ENCODE measurements at regions not wholly inside any gene's neighbourhood (a gene's known extent, or its start where the extent isn't known, plus 50 kb on each side); places are given as distances from the start of the nearest gene placed in this dataset.

GRCh38 chr10:10630281-10630680 lies 387.4 kb upstream of the CELF2 start:
- no peaks in the 10 kb centered on the region for H3K36me3 Mint-ChIP-seq
- no peak for DNase-seq
- no peak for ATAC-seq
- POLR2A ChIA-PET = no interaction called here
- H3K4me3 Mint-ChIP-seq = no peak overlapping the region
- H3K4me1 Mint-ChIP-seq = no peaks in the 10 kb centered on the region
- H3K9me3 Mint-ChIP-seq = no peaks in the 10 kb centered on the region
- peaks cover 3 to 26% (median 12%) of the 10 kb centered on the region in 5 donors for H3K27me3 Mint-ChIP-seq
- no peak overlapping the region for H3K27ac Mint-ChIP-seq

GRCh38 chr10:10630782-10631181 lies 386.9 kb upstream of the CELF2 start:
- Mint-ChIP-seq H3K27me3 (peaks cover 3 to 31% (median 12%) of the 10 kb centered on the region in 5 donors), H3K9me3 (no peaks in the 10 kb centered on the region), H3K36me3 (no peaks in the 10 kb centered on the region), H3K4me3 (no peak overlapping the region), H3K4me1 (no peaks in the 10 kb centered on the region), H3K27ac (no peak overlapping the region)
- ATAC-seq (no peak), DNase-seq (no peak)
- POLR2A ChIA-PET = no interaction called here

GRCh38 chr10:10642189-10642588 lies 375.5 kb upstream of the CELF2 start:
- Mint-ChIP-seq H3K4me1 (no peaks in the 10 kb centered on the region), H3K27ac (no peak overlapping the region), H3K9me3 (no peaks in the 10 kb centered on the region), H3K4me3 (no peak overlapping the region), H3K36me3 (no peaks in the 10 kb centered on the region), H3K27me3 (peaks cover 9 to 29% (median 12%) of the 10 kb centered on the region in 5 donors)
- DNase-seq = no peak
- POLR2A ChIA-PET = no interaction called here
- ATAC-seq = no peak

- Mint-ChIP-seq H3K27me3 (peaks cover 9 to 35% (median 14%) of the 10 kb centered on the region in 5 donors), H3K27ac (no peak overlapping the region), H3K4me3 (no peak overlapping the region), H3K9me3 (no peaks in the 10 kb centered on the region), H3K4me1 (no peaks in the 10 kb centered on the region), H3K36me3 (no peaks in the 10 kb centered on the region)
- ATAC-seq (no peak), DNase-seq (no peak)
- POLR2A ChIA-PET = no interaction called here
These were observed 374.9 kb upstream of the CELF2 start for GRCh38 chr10:10642751-10643150.

GRCh38 chr10:10644008-10644646 lies 373.5 kb upstream of the CELF2 start:
- no peak for ATAC-seq
- no peak for DNase-seq
- POLR2A ChIA-PET = no interaction called here
- Mint-ChIP-seq H3K4me3 (no peak overlapping the region), H3K27ac (no peak overlapping the region), H3K27me3 (peaks cover 9 to 43% (median 18%) of the 10 kb centered on the region in 5 donors), H3K4me1 (no peaks in the 10 kb centered on the region), H3K9me3 (peaks cover 0 to 2% (median 0%) of the 10 kb centered on the region in 9 donors), H3K36me3 (no peaks in the 10 kb centered on the region)

GRCh38 chr10:10644676-10645385 lies 372.8 kb upstream of the CELF2 start:
- no peaks in the 10 kb centered on the region for H3K4me1 Mint-ChIP-seq
- H3K4me3 Mint-ChIP-seq = no peak overlapping the region
- H3K9me3 Mint-ChIP-seq = peaks cover 0 to 2% (median 0%) of the 10 kb centered on the region in 9 donors
- ATAC-seq (no peak), DNase-seq (no peak)
- no peak overlapping the region for H3K27ac Mint-ChIP-seq
- POLR2A ChIA-PET = no interaction called here
- H3K36me3 Mint-ChIP-seq = no peaks in the 10 kb centered on the region
- peaks cover 9 to 39% (median 18%) of the 10 kb centered on the region in 5 donors for H3K27me3 Mint-ChIP-seq

- Mint-ChIP-seq H3K36me3 (no peaks in the 10 kb centered on the region), H3K4me1 (no peaks in the 10 kb centered on the region), H3K27ac (no peak overlapping the region), H3K27me3 (peaks cover 1 to 29% (median 14%) of the 10 kb centered on the region in 5 donors), H3K4me3 (no peak overlapping the region), H3K9me3 (peaks cover 0 to 7% (median 1%) of the 10 kb centered on the region in 9 donors)
- DNase-seq = no peak
- no peak for ATAC-seq
- POLR2A ChIA-PET = no interaction called here
These were observed 370.3 kb upstream of the CELF2 start for GRCh38 chr10:10647331-10647730.

GRCh38 chr10:10657139-10657760 lies 360.4 kb upstream of the CELF2 start:
- Mint-ChIP-seq H3K27ac (no peak overlapping the region), H3K9me3 (peaks cover 0 to 11% (median 3%) of the 10 kb centered on the region in 9 donors), H3K4me3 (no peak overlapping the region), H3K36me3 (peaks cover 0 to 4% (median 0%) of the 10 kb centered on the region in 3 donors), H3K4me1 (no peaks in the 10 kb centered on the region), H3K27me3 (peaks cover 7 to 30% (median 13%) of the 10 kb centered on the region in 5 donors)
- DNase-seq (no peak), ATAC-seq (no peak)
- POLR2A ChIA-PET = no interaction called here

GRCh38 chr10:10658172-10658785 lies 359.4 kb upstream of the CELF2 start:
- ATAC-seq = no peak
- no peak overlapping the region for H3K27ac Mint-ChIP-seq
- no peak overlapping the region for H3K4me3 Mint-ChIP-seq
- H3K36me3 Mint-ChIP-seq = peaks cover 0 to 4% (median 0%) of the 10 kb centered on the region in 3 donors
- POLR2A ChIA-PET = no interaction called here
- H3K4me1 Mint-ChIP-seq = no peaks in the 10 kb centered on the region
- peaks cover 7 to 39% (median 14%) of the 10 kb centered on the region in 5 donors for H3K27me3 Mint-ChIP-seq
- no peak for DNase-seq
- peaks cover 0 to 9% (median 3%) of the 10 kb centered on the region in 9 donors for H3K9me3 Mint-ChIP-seq

- Mint-ChIP-seq H3K4me3 (no peak overlapping the region), H3K27ac (no peak overlapping the region), H3K27me3 (peaks cover 7 to 39% (median 14%) of the 10 kb centered on the region in 5 donors), H3K9me3 (peaks cover 0 to 9% (median 3%) of the 10 kb centered on the region in 9 donors), H3K4me1 (no peaks in the 10 kb centered on the region), H3K36me3 (peaks cover 0 to 4% (median 0%) of the 10 kb centered on the region in 3 donors)
- DNase-seq (no peak), ATAC-seq (no peak)
- POLR2A ChIA-PET = no interaction called here
These were observed 357.6 kb upstream of the CELF2 start for GRCh38 chr10:10660054-10660453.

- Mint-ChIP-seq H3K27me3 (peaks cover 8 to 39% (median 14%) of the 10 kb centered on the region in 5 donors), H3K4me3 (no peak overlapping the region), H3K9me3 (peaks cover 0 to 9% (median 3%) of the 10 kb centered on the region in 9 donors), H3K36me3 (peaks cover 0 to 4% (median 0%) of the 10 kb centered on the region in 3 donors), H3K27ac (no peak overlapping the region), H3K4me1 (no peaks in the 10 kb centered on the region)
- POLR2A ChIA-PET = no interaction called here
- DNase-seq (no peak), ATAC-seq (no peak)
These were observed 356.5 kb upstream of the CELF2 start for GRCh38 chr10:10661176-10661575.

GRCh38 chr10:10662716-10663408 lies 354.8 kb upstream of the CELF2 start:
- Mint-ChIP-seq H3K4me3 (no peak overlapping the region), H3K27me3 (peaks cover 8 to 39% (median 13%) of the 10 kb centered on the region in 5 donors), H3K36me3 (peaks cover 0 to 4% (median 0%) of the 10 kb centered on the region in 3 donors), H3K9me3 (peaks cover 0 to 9% (median 2%) of the 10 kb centered on the region in 9 donors), H3K4me1 (no peaks in the 10 kb centered on the region), H3K27ac (no peak overlapping the region)
- POLR2A ChIA-PET = no interaction called here
- no peak for ATAC-seq
- no peak for DNase-seq

All from naive thymus-derived CD8-positive, alpha-beta T cell (primary cell).